Peyer's patch (tissue), 4 donors: ENCODE measurements at regions not wholly inside any gene's neighbourhood (a gene's known extent, or its start where the extent isn't known, plus 50 kb on each side); places are given as distances from the start of the nearest gene placed in this dataset.

ENCODE experiments used
- POLR2A ChIP-seq, 2 donors: fragments of 450-650 bp; IDR thresholded peaks; one replicate each; pipeline ENCODE4 v1.5.1; 2017; ENCODE audit warnings: antibody characterized with exemption in 2 of 2, mild to moderate bottlenecking in 2 of 2, moderate library complexity in 2 of 2
- TF ChIP-seq, protein P1 (sequence below), 6 experiments: fragments of 450-650 bp in 4 of 6; fragments of 200-600 bp in 2 of 6; sonication (generic) in 1 of 6; IDR thresholded peaks; one replicate each; pipeline ENCODE4 v1.5.1; 2017 to 2019; ENCODE audit warnings: antibody characterized with exemption in 6 of 6, mild to moderate bottlenecking in 3 of 6, moderate library complexity in 1 of 6

DNA sequence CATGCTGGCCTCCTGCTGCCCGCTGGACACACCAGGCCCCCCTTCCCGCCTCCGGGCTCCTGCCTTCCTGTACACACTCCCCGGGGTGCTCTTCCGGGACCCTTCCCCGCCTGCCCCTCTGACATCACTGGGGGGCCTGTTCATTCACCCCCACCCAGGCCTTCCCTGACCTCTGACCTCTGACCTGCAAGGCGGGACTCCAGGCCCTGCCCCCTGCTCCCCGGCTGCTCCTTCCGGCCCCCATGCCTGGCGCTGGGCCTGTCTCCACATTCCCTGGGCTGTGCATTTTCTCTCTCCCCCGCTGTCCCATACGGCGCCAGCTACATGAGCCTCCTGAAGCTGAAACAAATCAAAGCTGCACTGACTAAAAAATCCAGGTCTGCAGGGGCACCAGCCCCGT is 71.6 kb upstream of the GATA5 start:
- TF ChIP-seq, protein P1, sequence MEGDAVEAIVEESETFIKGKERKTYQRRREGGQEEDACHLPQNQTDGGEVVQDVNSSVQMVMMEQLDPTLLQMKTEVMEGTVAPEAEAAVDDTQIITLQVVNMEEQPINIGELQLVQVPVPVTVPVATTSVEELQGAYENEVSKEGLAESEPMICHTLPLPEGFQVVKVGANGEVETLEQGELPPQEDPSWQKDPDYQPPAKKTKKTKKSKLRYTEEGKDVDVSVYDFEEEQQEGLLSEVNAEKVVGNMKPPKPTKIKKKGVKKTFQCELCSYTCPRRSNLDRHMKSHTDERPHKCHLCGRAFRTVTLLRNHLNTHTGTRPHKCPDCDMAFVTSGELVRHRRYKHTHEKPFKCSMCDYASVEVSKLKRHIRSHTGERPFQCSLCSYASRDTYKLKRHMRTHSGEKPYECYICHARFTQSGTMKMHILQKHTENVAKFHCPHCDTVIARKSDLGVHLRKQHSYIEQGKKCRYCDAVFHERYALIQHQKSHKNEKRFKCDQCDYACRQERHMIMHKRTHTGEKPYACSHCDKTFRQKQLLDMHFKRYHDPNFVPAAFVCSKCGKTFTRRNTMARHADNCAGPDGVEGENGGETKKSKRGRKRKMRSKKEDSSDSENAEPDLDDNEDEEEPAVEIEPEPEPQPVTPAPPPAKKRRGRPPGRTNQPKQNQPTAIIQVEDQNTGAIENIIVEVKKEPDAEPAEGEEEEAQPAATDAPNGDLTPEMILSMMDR (IDR thresholded peaks at IDR 0.05): no peak
- no peak for TF ChIP-seq POLR2A (IDR thresholded peaks at IDR 0.05)
